GM10266 (cell line): ENCODE measurements at regions not wholly inside any gene's neighbourhood (a gene's known extent, or its start where the extent isn't known, plus 50 kb on each side); places are given as distances from the start of the nearest gene placed in this dataset.
A peak's percentile ranks its signal among the peaks of the same experiment; 100 is the strongest.

ENCODE experiments used
- DNase-seq: peaks from one replicate; pipeline ENCODE4 v3.0.0; 2012; ENCODE audit errors: extremely low spot score
- CTCF ChIP-seq: IDR thresholded peaks from 2 replicates; pipeline ENCODE4 v1.5.1; 2012; ENCODE audit warnings: mild to moderate bottlenecking, low read depth; ENCODE audit not compliant: control insufficient read depth, insufficient read depth; ENCODE audit errors: missing control alignments

- no peak for DNase-seq
- no peak for TF ChIP-seq CTCF
Observed at GRCh38 chr11:32280339-32280738, 155.0 kb downstream of the WT1 start.

GRCh38 chr11:32288276-32288675 lies 147.1 kb downstream of the WT1 start:
- DNase-seq, result no peak
- TF ChIP-seq CTCF, result no peak

GRCh38 chr11:32289701-32290100 lies 145.6 kb downstream of the WT1 start:
- no peak for TF ChIP-seq CTCF
- DNase-seq, result no peak

- TF ChIP-seq CTCF, result no peak
- no peak for DNase-seq
Observed at GRCh38 chr11:32290783-32291182, 144.6 kb downstream of the WT1 start.

GRCh38 chr11:32297611-32298011 lies 137.7 kb downstream of the WT1 start:
- no peak for TF ChIP-seq CTCF
- peak; percentile 34 for DNase-seq

- no peak for TF ChIP-seq CTCF
- DNase-seq, result no peak
Observed at GRCh38 chr11:32302826-32303225, 132.5 kb downstream of the WT1 start.

- DNase-seq, result no peak
- TF ChIP-seq CTCF, result no peak
Observed at GRCh38 chr11:32304521-32304920, 130.8 kb downstream of the WT1 start.
